Activated CD8-positive, alpha-beta memory T cell treated with anti-CD3 and anti-CD28 coated beads for 48 hours (primary cell): ENCODE measurements at regions not wholly inside any gene's neighbourhood (a gene's known extent, or its start where the extent isn't known, plus 50 kb on each side); places are given as distances from the start of the nearest gene placed in this dataset.

ENCODE experiments used
- DNase-seq, 3 experiments: peaks; one replicate each; pipeline ENCODE4 v3.0.0-alpha.2; 2020; ENCODE audit warnings: low read depth in 2 of 3, low spot score in 2 of 3

DNA sequence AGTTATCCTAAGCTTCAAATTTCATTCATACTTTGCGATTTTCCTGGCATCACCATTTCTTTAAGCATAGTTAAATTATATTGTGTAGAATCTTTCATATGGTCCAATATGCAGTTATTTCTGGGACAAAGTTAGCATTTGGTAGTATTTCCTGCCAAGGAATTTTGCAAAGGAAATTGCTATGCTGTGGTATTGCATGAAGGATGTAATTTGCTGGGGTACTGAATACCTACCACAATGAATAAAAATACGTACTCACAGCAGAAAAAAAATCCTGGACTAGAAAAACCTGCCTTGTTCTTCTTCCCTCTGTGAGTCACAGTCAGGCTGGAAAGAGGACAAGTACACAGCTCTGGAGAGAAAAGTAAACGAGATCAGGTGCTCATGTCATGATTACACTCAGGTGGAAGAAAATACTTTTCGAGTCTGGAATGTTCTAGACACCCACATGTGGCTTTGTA lies 241.2 kb downstream of the PTBP2 start:
- no peak for DNase-seq

DNA sequence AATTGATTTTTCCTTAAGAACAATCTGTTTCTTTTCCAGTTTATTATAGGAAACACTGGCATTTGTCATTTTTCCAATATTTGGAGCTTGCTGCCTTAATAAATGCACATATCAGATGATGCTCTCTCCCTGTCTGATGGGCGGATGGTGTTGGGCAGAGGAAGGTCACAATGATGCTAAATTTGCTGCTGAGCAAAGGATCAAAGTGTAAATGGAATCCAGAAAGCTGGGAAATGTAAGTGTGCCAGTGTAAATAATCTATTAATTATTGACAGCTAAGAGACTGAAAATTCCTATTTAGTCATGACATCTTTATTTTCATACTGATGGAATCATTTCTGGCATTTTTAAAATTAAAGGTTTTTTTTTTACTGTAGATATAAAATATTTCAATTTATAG lies 243.2 kb downstream of the PTBP2 start:
- DNase-seq: no peak

GRCh38 chr1:96966536-96967138 lies 245.1 kb downstream of the PTBP2 start:
- peak; percentile 24 to 58 (median 24) for DNase-seq

DNA sequence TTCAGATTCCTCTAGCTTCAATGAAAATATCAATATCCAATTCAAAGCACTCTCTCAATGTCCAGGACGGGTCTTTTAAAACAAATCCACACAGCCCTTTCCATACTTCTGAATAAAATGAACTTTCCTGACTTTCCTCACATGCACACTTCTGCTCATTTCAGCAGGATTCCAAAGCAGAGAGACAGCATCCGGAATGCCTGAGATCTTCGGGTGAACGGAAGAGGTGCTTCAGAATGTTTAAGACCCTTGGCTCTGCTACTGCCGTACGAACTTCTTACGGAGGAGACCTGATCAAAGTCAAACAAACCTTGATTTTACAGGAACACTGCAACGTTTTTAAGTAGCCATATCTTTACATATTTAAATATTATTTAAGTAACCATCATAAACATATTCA lies 245.7 kb downstream of the PTBP2 start:
- DNase-seq: no peak

DNA sequence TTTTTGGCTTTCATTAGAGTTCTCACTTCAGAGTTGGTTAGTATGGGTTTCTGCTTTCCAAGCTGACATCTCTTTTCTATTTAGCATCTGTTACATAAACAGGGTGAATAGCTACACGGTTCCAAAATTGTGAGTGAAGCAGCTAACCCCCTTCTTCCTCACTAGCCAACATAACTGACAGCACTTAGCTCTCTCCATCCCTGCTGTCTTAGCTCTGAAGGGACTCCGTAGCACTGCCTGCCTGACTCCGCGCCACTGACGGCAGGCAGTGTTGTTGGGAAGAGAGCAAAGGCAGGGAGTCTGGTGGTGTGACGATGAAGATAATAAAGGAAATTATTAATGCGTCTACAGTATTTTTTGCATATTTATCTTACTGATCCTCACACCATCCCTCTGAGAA lies 247.0 kb downstream of the PTBP2 start:
- DNase-seq: no peak

GRCh38 chr1:96968983-96969382 lies 247.4 kb downstream of the PTBP2 start:
- DNase-seq: no peak

- DNase-seq: no peak
These were observed 248.1 kb downstream of the PTBP2 start for GRCh38 chr1:96969656-96970163.

DNA sequence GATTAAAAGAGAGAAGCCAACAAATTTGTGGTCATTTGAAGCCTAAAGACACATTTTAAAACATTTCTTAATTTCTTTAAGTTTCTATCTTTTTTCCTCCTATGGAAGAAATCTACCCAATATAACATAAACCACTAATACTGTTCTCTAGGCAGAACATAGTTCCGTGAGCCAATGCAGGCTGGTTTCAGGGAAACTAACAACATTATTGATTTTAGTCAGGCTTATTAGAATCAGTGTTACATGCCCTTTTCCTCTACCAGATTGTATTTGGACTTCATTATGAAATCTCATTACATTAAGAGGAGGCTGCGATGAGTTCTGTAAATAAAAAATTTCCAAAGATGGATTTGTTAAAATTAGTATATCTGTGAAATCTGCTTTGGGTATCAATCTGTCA lies 249.9 kb downstream of the PTBP2 start:
- no peak for DNase-seq

DNA sequence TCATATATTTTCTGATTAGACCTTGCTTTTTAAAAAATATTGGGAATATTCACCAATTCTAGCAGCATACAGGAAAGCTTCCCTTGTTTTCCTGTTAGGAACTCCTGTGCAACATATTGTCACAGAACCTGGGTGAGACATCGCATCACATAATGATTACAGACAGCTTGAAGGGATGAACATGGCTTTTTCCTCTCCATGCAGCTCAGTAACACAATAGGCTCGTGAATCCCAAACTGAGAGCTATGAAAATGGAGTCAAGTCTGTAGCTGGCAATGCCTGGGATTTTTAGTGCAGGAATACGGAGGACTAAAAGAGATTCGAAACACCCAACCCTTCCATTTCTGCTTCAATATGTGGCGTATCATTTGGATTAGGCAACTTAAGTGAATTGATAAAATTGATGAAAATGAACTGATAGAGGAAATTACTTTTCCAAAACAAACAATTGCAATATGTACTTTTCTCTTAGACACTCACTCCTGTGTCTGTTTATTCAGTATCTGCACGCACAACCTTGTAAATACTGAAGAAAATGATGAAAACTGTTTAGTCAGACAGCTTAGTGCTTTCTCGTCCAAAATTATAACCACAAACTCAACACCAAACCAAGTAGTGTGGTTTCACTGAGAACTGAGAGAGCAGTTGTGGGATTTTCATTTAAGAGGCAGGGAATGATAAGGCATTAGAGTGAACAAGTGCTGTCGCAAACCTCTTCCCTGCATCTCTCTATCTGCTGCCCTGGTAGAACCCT lies 250.4 kb downstream of the PTBP2 start:
- no peak for DNase-seq

GRCh38 chr1:96973605-96974004 lies 252.0 kb downstream of the PTBP2 start:
- DNase-seq: no peak

DNA sequence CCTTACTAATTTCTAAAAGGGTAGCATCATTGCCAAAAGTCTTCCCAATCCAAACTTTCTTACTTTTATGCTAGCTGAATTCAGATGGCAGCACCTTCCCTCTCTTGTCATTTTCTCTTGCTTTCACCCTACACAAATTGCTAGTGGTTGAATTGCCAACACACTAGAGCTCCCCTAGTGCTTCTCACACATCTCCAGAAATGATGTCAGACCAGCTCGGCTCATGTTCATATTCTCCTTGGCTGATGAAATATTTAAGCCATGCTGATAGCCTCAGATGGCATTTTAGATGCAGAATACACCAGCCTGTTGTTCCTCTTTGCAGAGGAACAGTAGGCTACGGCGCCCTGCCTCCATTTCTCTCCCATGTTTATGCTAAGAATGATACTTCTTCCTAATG lies 256.9 kb downstream of the PTBP2 start:
- DNase-seq: no peak

DNA sequence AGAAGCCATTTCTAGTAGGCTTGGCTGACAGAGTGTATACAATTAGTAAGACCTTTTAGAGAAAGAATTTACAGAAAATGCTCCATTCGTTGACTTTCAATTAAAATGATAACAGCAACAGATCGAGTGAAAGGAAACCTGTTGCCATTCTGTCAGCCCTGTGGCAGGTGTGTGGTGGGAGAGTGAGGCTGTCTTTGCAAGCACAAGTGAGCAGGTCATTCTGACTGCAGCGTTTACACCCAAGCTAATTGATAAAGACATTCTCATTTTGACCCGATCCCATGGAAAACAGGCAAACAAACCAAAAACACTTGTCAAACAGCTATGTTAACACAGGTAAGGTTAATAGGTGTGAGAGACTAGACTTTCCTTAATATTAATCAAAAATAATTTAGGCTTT lies 257.3 kb downstream of the PTBP2 start:
- DNase-seq: no peak

DNA sequence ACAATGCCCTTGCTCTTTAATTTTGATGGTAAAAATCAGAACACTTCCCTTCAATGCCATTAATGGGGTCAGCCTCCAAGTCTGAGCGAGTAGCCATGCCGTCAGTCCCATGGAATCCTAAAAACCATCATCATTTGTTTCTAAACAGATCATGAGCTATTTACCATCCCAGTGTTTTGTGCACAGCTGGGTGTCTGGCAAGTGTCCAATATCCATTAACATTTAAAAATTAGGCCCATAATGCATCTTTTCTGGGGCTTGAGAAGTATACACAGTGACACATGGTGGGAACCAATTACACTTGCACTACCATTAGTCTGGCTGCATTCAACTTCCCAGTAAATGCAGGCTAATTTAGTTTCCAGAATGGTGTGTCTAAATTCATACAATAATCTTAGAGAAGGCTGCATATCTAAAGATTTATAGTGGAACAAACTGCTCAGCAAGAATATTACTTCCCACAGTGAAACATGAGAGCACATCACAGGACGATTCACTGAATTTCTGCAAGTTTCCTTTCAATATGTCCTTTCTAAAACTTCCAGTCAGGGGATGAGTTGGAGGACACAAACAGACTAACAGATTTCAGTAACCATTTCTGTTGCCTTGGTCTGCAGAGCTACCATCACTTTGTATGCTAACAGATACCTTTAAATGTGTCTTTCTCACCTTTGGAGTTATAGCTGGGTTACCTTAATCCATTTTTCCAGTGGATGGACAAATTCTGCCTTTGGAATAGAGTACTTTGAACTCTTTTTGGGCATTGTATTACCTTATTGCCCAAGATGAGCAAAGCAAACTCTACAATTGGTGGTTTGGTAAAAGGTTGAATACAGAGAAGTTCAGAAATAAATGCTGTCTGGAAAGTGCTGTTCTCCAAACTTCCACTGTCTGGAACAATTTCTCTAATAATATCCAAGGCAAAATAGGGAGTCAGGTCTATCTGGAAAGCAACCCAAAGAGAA lies 258.0 kb downstream of the PTBP2 start:
- DNase-seq: no peak

DNA sequence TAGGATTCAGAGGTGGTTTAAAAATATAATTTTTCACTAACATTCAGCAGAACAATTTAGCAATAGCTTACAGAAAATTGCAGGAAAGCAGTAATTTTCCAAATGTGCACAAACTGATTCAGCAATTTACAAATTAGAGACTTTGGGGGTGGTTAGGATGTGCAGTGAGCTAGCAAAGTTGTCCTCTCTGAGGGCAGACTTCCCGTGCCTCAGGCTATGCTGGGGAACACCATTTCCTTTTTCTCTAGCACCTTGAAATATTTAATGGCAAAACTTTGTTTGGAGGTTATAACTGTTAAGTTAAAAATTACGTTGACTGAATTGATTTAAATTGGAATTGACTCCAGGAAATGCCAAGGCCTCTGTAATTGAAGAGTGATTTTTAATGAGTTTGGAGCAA lies 258.9 kb downstream of the PTBP2 start:
- no peak for DNase-seq

GRCh38 chr1:96981181-96981580 lies 259.6 kb downstream of the PTBP2 start:
- no peak for DNase-seq

- no peak for DNase-seq
These were observed 260.5 kb downstream of the PTBP2 start for GRCh38 chr1:96982118-96982517.

- no peak for DNase-seq
These were observed 262.3 kb downstream of the PTBP2 start for GRCh38 chr1:96983866-96984265.

DNA sequence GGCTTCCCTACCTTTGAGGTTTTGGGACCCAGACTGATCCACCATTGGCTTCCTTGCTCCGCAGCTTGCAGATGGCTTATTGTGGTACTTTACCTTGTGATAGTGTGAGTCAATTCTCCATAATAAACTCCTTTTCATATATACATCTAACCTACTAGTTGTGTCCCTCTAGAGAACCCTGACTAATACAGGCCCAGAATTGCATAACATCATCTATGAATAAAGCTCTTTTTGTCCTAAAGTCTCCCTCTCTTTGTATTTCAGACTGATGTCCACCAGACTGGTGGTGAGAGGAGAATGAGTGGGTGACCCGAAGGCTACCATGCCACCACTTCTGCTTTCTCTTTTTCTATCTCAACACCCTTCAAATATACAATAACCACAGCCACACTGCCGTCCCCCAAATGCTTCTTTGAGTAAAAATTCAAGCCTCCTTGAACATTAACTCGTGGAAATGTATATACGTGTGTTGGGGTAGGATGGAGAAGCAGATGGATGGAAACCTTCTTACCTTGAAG lies 265.7 kb downstream of the PTBP2 start:
- DNase-seq: no peak

DNA sequence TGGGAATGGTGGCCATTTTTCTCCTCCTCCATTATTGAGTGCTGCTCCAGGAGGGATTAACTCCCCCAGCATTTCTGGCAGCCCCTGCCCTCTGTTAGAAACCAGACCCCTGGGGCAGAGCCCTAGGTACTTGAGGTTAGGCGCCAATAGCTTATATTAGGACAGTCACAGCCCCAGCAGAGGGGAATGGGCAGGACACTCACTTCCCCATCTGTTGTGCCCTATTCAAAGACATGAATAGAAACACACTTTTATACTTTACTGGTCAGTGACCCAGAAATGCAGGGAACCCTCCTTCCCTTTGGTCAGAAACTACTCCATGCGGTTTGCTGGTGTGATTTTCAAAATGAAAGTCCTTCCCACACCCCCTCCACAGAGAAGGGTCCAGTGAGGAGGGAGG lies 267.7 kb downstream of the PTBP2 start:
- DNase-seq: no peak

- no peak for DNase-seq
These were observed 268.6 kb downstream of the PTBP2 start for GRCh38 chr1:96990136-96990535.

GRCh38 chr1:96991261-96991660 lies 269.7 kb downstream of the PTBP2 start:
- DNase-seq: no peak
